Kidney (tissue), 13 donors: ENCODE measurements at regions not wholly inside any gene's neighbourhood (a gene's known extent, or its start where the extent isn't known, plus 50 kb on each side); places are given as distances from the start of the nearest gene placed in this dataset.

ENCODE experiments used
- DNase-seq, 5 donors: peaks; one replicate each; pipeline ENCODE4 v3.0.0-alpha.2; 2013 to 2020
- FAIRE-seq: peaks from 2 replicates; lab custom pipeline; 2012; peaks lifted over from hg19 to GRCh38; lab: Jason Lieb, UNC
- H3K27ac ChIP-seq, 2 donors: one replicate each; pipeline ENCODE4 v1.7.0; 2013; ENCODE audit warnings: low read depth in 2 of 2, low read length in 2 of 2, inconsistent platforms in 1 of 2
- H3K27me3 ChIP-seq: one replicate; pipeline ENCODE4 v1.7.1; 2013; ENCODE audit warnings: low read length, inconsistent platforms; ENCODE audit not compliant: control insufficient read depth, insufficient read depth
- H3K36me3 ChIP-seq, 3 donors: one replicate each; pipeline versions ENCODE4 v1.7.0 to v1.7.1; 2013; ENCODE audit warnings: low read length in 3 of 3, control low read depth in 1 of 3, inconsistent platforms in 1 of 3; ENCODE audit not compliant: insufficient read depth in 3 of 3, control insufficient read depth in 2 of 3
- H3K4me1 ChIP-seq, 3 donors: one replicate each; pipeline versions ENCODE4 v1.7.0 to v1.7.1; 2013; ENCODE audit warnings: low read length in 3 of 3, inconsistent platforms in 1 of 3, low read depth in 1 of 3; ENCODE audit not compliant: control insufficient read depth in 2 of 3, insufficient read depth in 2 of 3
- H3K4me3 ChIP-seq, 3 donors: one replicate each; pipeline versions ENCODE4 v1.7.0 to v1.8.1; 2013; ENCODE audit warnings: low read length in 3 of 3, control low read depth in 1 of 3, inconsistent platforms in 1 of 3
- H3K9ac ChIP-seq, 3 donors: one replicate each; pipeline versions ENCODE4 v1.7.0 to v1.7.1; 2013; ENCODE audit warnings: low read length in 3 of 3, control low read depth in 1 of 3, inconsistent platforms in 1 of 3
- H3K9me3 ChIP-seq, 3 donors: one replicate each; pipeline versions ENCODE4 v1.7.0 to v1.7.1; 2013; ENCODE audit warnings: low read length in 3 of 3, control low read depth in 1 of 3, inconsistent platforms in 1 of 3; ENCODE audit not compliant: control insufficient read depth in 2 of 3, insufficient read depth in 1 of 3
- intact Hi-C: fragments of 100-400 bp; cut with DNase I; formaldehyde crosslinking; loops from one replicate; pipeline ENCODE4 v1.11.1; 2022
- TF ChIP-seq, protein P1 (sequence below): IDR thresholded peaks from 3 replicates; pipeline ENCODE4 v1.5.1; 2012; ENCODE audit warnings: mild to moderate bottlenecking, moderate library complexity, borderline replicate concordance; ENCODE audit not compliant: insufficient read depth; ENCODE audit errors: extremely low read depth
- donor health status: control.
- donor health status: control.
- donor health status: control.
- donor health status: control.
- donor health status: control.
- donor health status: DM: yes; HTN: yes; CAD: no.
- donor health status: Normal renal cell carcinoma (clear cell type).

GRCh38 chr9:78598120-78598519 is 301.2 kb downstream of the PSAT1 start:
- FAIRE-seq (no peak), DNase-seq (no peak)
- H3K27ac ChIP-seq = no peak overlapping the region
- H3K27me3 ChIP-seq = no peaks in the 10 kb centered on the region
- no peaks in the 10 kb centered on the region for H3K36me3 ChIP-seq
- H3K4me3 ChIP-seq = no peak overlapping the region
- H3K4me1 ChIP-seq = peaks cover 0 to 2% (median 0%) of the 10 kb centered on the region in 3 donors
- no peak overlapping the region for H3K9ac ChIP-seq
- TF ChIP-seq, protein P1, sequence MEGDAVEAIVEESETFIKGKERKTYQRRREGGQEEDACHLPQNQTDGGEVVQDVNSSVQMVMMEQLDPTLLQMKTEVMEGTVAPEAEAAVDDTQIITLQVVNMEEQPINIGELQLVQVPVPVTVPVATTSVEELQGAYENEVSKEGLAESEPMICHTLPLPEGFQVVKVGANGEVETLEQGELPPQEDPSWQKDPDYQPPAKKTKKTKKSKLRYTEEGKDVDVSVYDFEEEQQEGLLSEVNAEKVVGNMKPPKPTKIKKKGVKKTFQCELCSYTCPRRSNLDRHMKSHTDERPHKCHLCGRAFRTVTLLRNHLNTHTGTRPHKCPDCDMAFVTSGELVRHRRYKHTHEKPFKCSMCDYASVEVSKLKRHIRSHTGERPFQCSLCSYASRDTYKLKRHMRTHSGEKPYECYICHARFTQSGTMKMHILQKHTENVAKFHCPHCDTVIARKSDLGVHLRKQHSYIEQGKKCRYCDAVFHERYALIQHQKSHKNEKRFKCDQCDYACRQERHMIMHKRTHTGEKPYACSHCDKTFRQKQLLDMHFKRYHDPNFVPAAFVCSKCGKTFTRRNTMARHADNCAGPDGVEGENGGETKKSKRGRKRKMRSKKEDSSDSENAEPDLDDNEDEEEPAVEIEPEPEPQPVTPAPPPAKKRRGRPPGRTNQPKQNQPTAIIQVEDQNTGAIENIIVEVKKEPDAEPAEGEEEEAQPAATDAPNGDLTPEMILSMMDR = no peak
- H3K9me3 ChIP-seq = no peaks in the 10 kb centered on the region
- intact Hi-C loops = no loop called here

- no peaks in the 10 kb centered on the region for H3K27me3 ChIP-seq
- H3K4me3 ChIP-seq = no peak overlapping the region
- peaks cover 0 to 2% (median 0%) of the 10 kb centered on the region in 3 donors for H3K4me1 ChIP-seq
- no peaks in the 10 kb centered on the region for H3K9me3 ChIP-seq
- H3K9ac ChIP-seq = no peak overlapping the region
- intact Hi-C loops = no loop called here
- H3K27ac ChIP-seq = no peak overlapping the region
- FAIRE-seq (no peak), DNase-seq (peak in 1 of 5 donors; percentile 12)
- TF ChIP-seq, protein P1 = no peak
- no peaks in the 10 kb centered on the region for H3K36me3 ChIP-seq
Observed at GRCh38 chr9:78599926-78600325, 303.0 kb downstream of the PSAT1 start.

- Histone ChIP-seq H3K9me3 (no peaks in the 10 kb centered on the region), H3K36me3 (no peaks in the 10 kb centered on the region), H3K9ac (no peak overlapping the region), H3K27me3 (no peaks in the 10 kb centered on the region), H3K4me3 (no peak overlapping the region), H3K4me1 (peaks cover 0 to 9% (median 0%) of the 10 kb centered on the region in 3 donors), H3K27ac (no peak overlapping the region)
- no peak for FAIRE-seq
- TF ChIP-seq, protein P1 = peak; percentile 67
- intact Hi-C loops = no loop called here
- peak in 4 of 5 donors; percentile 40 to 68 (median 55) for DNase-seq
Observed at GRCh38 chr9:78601957-78602565, 305.1 kb downstream of the PSAT1 start.
